ENCODE measurements at regions not wholly inside any gene's neighbourhood (a gene's known extent, or its start where the extent isn't known, plus 50 kb on each side); places are given as distances from the start of the nearest gene placed in this dataset.

DNA sequence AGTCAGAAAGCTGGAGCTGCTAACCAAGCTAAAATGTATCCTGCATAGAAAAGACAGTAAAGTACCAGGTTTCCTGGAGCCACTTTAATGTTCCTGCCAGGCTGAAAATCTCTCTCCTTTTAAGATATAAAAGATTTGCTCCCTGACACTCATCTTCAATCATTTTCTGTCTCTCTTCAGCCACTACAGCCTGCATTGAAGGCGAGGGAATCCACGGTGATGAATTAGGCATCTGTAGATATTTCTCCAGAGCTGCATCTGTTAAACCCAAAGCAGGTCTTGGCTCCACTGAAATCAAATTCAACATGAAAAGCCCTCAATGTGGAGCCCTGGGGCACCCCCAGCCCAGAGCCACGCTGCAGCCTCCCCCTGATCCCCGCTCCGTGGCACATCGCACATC, 94.7 kb upstream of the CRHR1 start:
- DNase-seq, result no peak

DNA sequence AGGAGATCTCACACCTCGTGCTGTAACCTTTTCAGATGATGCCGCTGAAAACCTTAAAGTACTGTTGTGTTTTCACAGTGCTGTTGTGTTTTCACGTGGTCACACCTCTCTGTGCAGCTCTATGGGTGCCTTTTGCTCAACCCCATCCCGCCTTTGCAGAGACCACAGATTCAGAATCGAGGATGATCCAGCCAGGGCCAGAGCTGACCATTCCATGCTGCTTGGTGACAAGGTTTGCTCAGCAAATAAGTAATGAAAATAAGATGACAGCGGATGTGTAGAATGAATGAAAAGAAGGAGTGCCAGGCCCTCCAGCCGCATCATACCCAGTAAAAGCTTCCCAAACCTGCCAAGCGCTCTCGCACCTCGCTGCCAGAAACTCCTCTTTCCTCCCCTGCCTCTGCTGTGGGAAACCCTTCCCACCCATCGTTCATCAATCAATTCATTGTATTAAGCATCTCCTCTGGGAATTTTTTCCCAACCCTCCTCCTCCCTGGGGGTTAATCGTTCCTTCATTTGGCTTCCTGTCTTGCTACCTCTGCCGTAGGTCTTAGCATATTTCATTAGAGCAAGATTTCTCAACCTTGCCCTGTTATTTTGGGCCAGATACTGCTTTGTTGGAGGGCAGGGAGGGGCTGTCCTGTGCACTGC, 93.4 kb upstream of the CRHR1 start:
- DNase-seq, result no peak

DNA sequence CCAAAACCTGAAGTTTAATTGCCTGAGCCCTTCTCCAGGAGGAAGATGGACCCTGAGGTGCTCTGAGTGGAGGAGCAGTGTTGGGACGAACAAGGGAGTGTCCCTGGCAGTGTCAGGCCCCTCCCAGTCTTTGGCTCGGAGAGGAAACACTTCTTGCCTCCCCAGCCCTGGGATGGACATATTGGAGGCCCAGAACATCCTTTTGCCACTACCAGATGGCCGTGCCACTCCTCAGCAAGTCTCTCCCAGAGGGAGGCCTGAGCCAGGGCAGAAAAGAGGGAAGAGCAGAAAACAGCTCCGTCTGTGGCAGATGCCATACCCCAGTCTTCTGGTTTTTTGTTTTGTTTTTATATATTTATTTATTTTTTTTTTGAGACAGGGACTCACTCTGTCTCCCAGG, 91.5 kb upstream of the CRHR1 start:
- DNase-seq, result no peak

DNA sequence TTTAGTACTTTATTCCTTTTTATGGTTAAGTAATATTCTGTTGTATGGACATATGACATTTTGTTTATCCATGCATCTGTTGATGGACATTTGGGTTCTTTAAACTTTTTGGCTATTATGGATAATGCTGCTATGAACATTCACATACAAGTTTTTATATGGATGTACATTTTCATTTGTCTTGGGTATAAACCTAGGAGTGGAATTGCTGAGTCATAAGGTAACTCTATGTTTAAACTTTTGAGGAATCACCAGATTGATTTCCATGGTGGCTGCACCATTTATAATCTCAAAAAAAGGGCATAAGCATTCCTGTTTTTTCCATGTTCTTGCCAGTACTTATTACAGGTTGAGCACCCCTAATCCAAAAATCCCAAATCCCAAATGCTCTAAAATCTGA, 90.3 kb upstream of the CRHR1 start:
- DNase-seq, result no peak

DNA sequence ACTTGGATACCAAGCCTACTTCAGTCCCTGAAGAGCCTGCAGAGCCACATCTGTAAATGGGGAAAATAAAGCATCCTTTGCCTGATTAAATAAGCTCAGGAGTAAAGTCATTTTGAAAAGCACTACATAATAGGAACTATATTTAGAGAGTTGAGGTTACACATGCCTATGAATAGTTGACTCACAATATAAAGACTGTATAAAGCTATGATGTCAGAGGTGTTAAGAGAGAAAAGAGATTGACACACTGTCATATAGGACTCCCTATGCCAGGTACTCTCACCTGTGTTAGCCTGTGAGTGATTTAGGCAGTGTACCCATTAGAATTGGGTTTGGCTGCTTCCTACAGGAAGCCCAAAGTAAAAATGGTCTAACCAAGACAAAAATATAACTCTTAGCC, 87.7 kb upstream of the CRHR1 start:
- DNase-seq, result no peak

DNA sequence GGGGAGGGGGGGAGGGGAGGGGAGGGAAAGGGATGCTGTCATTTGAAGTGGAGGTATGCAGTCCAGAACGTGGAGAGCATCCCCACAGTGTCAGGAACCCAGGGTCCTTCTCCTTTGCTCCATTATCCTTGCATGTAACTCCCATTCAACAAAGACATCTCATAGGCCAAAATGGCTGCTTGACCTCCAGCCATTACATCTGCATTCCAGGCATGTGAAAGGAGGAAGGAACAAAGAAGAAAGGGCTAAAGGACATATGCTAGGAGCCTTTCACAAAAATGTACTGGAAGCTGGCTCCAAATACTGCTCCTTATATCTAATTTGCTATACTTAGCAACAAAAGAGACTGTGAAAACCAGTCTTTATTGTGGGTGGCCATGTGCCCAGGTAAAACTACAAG, 87.0 kb upstream of the CRHR1 start:
- DNase-seq, result no peak

DNA sequence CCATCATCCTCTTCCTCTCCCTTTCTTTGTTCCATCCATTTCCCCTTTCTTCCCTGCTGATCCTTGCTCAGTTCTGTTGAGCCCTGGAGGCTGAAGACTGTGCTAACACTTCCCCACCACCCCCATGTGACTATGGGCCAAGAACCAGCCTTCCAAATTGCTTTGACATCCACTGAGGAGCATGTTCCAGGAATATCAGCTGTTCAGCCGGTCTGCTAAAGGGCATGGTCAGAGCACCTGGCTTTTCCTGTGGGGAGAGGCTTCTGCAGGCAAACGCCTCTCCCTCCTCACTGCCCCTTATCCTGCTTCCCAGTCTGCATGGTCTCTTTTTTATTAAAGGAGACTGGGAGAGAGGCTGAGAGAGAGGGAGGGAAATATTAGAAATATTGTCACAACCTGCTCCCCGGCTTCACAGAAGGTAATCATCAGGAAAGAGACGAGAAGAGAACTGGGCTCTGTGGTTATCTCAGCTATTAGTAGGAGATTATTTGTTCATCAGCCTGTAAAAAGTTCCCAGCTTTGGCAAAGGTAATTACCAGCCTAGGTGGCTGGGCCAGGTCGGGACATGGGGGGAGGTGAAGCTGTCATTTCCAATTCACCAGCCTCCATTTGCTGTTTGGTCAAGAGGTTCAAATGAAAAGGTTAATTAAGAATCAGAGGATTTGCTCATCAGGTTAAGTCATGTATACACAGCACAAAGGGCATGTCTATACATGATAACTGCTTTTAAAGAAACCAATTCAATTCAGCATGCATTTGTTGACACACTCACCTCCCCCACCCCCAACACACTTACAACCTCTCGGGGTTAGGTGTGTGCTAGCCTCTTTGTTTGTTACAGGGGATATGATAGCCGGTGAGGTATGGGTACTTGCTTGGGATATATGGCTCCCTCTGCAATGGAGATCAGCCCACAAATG, 83.7 kb upstream of the CRHR1 start:
- DNase-seq, result peak; percentile 21

DNA sequence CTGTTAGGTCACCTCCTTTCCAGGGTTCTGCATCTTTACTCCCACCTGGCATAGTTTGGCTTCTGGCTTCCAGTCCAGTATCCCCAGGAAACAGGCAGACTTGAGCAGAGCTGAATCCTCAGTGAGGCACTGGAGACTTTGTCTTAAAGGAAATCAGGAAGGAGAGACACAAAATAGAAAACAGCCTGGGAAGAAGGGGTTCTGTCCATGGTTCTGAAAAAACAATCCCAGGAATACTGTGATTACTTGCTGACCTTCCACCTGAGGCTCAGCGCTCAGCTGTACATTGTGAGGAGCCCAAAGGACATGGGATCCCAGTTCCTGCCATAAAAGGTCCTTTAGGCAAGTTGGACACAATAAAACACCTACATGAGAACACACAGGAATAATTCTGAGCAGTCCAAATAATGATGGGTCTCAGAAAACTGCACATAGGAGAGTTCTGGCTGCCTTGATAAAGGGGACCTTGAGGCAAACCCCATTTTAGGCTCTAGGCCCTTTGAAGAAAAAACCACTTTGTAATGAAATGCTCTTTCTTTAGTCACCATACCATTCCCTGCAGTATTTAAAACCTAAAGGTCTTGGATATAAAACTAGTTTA, 81.4 kb upstream of the CRHR1 start:
- no peak for DNase-seq

DNA sequence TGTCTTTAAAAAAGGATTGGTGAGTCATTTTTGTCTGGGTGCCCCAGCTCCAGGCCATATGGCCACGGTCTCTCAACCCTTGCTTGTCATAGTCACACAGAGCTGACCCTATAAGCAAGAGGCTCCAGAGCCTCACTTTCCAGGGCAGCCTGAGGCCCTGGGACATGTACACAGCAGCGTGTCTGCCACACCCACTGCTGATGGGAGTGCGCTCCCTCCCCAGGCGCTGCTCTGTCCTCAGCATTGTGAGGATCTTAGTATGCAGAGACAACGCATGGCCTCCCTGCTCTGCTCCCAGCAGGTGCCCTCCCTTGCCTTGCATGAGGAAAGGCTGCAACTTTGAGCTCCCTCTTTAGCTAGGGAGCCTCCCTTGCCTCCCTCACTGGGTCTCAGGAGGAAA, 80.8 kb upstream of the CRHR1 start:
- no peak for DNase-seq

DNA sequence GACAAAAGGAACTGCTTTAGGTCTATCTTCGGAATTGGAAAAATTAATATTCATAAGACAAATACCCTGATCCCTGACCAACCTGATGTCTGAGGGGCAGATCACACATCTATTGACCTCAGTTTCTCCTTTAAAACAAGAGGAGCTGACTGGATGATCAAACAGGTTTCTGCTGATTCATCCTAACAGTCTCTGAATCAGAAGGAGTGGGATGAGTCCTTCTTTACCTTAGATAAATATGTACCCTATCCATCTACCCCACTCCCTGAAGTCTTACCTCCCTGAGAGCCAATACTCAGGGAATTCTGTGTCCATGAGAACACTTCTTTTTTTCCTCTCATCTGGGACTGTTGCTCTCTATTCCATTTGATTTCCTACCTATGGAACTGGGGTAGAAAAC, 80.3 kb upstream of the CRHR1 start:
- DNase-seq, result no peak

DNA sequence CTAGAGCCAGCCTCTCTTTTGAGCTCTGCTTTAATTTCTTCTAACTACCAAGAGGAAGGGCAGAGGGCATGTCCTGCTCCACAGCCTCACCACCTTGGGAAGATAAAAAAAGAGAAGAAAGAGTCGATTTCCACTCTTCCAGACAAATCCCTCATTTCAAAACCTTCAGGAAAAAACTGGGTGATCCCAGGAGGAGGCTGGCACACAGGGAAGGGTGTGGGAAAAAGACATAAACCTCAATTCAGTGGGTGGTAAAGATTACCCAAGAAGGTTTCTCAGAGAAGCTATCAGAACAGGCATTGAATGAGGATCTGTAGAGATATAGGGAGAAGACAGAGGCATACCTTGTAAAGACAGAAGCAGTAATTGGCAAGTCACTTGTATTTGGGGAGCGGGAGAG, 79.9 kb upstream of the CRHR1 start:
- no peak for DNase-seq

DNA sequence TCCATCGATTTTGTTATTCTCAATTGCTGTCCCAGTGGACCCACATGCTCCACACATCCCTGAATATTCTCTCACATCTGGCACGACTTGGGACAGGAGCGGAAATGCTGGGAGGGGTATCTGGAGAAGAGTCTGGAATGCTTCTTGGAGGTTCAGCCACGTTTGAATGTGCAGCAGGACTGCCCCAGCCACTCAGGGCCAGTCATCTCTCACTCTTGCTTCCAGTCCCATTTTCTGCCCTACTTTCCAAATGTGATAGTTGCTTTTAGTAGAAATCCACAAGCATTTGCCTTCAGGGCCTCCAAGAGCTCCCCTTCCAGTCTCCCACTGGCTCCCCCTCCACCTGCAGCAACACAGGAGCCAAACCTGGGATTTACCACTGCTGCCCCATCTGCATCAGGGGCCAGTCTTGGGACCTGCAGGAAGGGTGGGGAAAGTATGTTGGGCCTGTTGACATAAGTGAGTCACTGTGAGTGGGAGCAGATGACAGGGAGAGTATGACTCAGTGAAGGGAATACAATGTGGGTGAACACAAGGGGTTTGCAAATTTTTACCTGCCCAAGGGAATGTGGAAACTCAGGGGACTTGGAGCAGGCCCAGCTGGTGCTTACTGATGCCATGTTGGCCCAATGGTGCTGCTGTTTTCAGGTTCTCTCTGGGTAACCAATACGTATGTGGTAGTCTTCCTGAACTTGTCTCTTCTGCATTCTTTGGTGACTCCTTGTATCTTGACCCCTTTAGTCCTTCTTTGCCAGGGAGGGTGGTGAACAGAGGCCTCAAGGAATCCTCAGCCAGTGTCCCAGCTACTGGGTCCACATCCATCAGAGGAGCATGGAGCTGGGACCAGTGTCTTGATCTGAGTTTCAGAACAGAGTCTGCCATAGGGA, 78.8 kb upstream of the CRHR1 start:
- DNase-seq, result no peak

DNA sequence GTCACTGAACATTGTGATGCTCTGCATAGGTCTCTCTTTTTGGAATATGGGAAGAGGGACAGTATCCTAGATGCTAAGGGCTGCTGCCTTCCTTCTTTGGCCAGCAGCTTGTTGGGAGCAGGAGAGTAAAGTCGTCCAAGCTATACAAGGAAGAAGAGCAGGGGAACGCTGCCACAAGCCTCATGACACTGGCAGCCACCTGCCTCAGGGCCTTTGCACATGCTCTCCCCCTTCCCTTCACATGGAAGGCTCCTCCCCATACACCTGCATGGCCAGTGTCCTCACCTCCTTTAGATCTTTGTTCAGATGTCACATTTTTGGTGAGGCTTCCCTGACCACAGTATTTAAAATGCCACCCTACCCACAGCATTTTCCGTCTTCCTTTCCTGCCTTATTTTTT, 78.1 kb upstream of the CRHR1 start:
- no peak for DNase-seq

DNA sequence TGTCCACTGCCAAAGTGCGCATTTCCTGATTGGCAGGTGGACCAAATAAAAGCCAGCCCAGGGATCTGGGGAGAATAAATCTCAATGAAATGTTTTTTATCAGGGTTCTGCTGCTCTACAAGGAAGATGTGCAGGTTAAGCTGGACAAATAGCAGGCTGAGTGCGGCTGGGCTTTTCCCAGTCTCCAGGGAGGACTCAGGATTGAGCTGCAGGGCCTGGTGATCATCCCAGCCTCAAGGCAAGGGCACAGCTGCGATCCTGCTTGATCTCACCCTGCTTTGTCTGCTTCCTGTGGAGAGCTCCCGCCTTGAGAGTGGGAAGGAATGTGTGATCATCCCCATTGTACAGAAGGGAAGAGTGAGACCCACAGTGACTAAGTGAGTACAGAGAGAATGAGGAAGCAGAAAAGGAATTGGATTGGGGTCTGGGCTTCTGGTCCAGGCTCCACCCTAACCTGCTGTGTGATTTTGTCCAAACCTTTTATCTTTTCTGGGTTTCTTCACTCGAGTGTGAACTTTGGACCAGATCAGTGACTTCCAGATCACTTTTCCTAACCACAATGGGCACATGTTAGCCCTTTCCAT, 75.3 kb upstream of the CRHR1 start:
- DNase-seq, result no peak

DNA sequence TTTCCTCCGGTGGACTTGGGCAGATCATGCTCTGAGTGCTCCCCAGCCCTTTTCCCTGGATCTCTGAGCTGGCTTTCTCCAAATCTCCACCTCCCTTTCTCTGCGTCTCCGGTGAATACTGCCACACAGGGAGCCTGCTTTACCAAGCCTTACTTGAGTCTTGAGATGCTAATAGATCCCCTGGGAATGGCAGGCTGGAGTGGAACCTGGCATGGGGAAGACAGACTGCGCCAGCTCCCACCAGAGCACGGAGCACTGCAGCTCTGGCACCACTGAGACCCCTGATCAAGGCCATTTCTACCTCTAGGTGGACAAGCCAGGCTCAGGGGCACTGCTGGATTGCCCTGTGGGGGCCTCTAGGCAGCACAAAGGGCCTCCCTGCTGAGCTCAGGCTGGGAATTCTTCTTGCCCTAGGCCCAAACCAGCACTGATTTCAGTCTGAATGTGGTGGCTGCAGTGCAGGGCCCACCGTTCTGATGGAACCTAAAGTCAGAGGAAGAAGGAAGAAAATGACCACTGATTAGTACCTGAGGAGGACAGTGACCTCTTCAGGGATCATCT, 74.3 kb upstream of the CRHR1 start:
- no peak for DNase-seq

DNA sequence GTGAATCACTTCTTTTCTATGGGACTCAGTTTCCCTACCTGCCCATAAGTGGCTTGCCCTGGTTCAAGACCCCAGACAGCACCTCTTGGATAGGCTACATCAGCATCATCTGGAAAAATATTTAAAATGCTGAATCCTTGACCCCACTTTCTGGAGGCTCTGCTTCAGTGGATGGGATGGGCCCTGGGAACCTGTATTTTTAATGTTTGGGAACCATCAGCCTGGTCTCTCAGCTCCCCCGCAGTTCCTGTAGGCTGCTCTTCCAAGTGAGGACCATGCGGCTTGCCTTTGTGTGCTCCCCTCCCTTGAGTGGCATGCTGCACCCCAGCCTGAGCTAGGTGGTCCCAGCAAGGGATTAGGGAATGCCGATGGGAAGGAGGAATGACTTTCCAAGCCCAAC, 68.3 kb upstream of the CRHR1 start:
- no peak for DNase-seq

DNA sequence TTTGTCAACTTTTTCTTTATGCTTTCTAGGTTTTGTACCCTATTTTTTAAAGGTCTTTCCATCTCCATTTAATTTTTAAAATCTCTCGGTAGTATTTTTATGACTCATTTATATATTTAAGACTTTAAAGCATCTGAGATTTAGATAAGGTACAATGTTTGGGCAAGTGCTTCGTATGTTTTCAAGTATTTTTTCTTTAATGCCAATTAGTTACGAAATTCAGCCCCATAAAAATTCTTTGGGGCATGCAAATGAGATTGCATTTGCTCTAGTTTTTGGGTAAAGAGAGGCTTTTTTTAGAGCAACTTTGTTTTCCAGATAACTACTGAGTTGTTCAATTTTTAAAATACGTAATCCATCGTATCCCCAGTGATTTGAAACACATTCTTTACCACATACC, 65.3 kb upstream of the CRHR1 start:
- no peak for DNase-seq

DNA sequence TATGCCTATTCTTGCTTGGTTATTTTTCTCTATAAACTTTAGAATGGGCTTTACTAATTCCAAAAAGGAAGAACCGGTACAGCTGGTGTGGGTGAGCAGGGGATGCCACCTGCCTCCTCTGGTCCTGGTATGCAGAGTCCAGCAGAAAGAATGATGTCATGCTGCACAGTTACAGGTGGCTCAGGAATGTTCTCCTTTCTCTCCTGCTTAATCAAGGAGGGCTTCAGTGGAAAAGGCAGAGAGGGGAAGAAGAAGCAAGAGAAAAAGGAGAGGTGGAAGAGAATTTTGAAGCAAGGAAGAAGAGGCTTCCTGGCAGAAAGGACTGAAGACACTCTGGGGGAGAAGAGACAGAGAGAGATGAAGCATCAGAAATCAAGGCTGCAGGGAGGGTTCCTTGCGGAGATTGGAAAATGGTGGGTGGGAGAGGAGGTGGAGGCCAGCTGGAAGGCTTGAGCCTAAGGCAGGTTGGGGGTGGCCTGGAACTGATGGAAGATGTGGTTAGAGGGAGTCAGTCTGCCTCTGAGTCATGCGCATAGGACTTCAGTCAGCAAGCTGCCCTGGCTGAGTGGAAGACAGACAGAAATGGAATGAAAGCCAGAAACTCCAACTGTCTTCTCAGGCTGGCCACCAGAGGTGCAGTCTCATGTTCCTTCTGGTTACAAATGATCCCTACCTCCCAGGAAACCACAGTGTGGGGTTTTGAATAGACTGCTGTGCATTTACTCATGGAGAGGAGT, 64.6 kb upstream of the CRHR1 start:
- no peak for DNase-seq

DNA sequence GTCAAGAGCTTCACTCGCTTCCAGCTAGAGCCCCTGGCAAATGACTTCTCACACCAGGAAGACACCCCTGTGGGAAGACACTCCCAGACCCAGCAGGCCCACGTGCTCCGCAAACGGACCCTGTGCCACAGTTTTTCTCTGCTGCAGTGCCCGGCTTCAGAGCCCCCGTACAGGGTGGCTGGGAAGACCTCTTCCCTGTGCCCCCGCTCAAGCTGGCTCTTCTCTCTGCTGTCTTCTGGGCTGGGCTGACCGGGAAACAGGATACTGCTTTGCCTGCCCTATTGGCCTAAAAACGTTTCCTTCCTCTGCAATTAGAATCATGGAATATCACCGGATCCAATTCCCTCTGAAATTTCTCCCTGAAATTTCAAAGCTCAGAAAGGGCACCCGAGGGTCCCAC, 63.7 kb upstream of the CRHR1 start:
- DNase-seq, result no peak

DNA sequence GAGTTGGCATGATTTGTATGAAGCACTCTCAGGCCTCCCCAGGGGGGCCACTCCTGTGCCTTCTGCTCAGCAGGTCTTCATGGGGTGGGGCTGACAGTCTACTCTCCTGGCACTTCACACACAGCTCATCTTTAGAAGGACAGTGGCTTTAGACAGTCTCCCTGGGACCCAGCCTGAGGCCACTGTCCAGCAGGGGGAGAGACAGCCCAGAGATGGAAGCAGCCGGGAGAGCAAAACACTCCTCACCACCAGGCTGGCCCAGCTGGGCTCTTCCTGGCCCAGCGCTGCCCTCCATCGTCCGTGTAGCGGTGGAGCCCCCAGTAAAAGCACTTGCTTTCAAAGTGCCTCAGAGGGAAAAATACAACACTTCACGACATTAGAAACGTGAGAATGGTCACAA, 62.0 kb upstream of the CRHR1 start:
- DNase-seq, result no peak

DNA sequence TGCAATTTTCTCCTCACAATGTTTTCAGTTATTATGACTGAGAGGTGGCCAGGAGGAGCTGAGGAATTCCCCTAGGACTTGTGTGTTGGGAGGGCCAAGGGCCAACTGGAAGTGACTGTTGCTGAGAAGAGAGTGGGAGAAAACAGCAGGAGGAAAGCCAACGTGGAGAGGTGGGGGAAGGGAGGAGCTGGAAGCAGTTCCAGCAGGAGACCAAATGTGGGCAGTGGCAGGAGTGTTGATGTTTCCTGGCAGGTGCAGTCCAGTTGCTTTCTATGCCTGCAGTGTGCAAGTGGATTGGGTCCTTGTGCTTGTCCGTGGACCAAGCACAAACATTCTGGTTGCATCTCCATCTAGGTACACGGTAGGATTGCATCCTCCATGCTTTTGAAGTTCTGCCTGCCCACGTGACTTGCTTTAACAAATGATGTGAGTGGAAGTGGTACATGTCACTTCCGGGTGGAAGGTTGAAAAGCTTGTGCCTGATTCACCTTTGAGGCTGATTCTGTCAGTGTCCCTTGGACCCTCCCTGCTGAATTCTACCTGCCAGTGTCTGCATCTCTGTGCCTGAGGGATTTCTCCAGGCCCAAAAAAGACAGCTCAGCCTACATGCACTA, 54.7 kb upstream of the CRHR1 start:
- no peak for DNase-seq
